Activated CD4-positive, alpha-beta T cell treated with anti-CD3 and anti-CD28 coated beads, Interleukin-10, Interleukin-2, amounts not matched to agents 100 ng/mL and 50 ng/mL, durations not matched to agents 16 hours and 8 hours (primary cell): ENCODE measurements at regions not wholly inside any gene's neighbourhood (a gene's known extent, or its start where the extent isn't known, plus 50 kb on each side); places are given as distances from the start of the nearest gene placed in this dataset.
A peak's percentile ranks its signal among the peaks of the same experiment; 100 is the strongest.

Experiments used
- DNase-seq: peaks from one replicate; pipeline ENCODE4 v3.0.0-alpha.2; 2020

- DNase-seq, result no peak
Measured at GRCh38 chr7:11895337-11895736, 63.3 kb upstream of the THSD7A start.

DNA sequence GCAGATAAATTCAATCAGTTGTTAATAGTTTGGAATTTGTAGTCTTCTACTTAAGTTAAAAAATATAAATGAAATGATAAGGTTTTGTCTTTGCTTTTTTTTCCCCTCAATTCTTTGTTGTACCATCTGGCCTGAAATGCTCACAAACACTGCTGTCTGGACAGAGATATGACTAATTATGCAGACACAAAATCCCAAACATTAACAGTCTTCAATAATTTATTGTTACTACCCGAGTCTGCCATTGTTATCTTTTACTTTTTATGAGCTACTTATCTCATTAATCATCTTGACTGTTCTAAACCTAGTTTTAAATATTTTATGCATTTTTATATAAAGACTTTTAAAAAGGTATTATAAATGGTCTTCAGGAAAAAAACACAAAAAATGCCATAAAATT is 64.7 kb upstream of the THSD7A start:
- DNase-seq, result no peak

DNA sequence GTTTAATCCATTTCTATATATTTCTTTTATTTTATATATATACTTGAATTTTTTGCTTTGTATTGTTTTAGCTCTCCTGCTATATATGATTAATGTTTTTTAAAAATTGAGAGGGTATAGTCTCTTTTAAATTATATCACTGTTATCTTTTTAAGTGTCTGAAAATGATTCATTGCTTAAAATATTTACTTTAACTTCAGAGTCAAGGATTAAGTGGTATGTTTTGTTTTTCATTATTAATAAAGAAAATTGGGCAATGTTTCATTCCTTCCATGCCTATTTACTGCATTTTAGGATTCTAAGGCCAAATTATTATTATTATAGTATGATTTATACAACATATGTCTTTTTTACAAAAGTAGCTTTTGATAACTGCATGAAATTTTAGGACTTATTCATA is 67.2 kb upstream of the THSD7A start:
- DNase-seq, result no peak

GRCh38 chr7:11910253-11910652 is 78.3 kb upstream of the THSD7A start:
- DNase-seq, result no peak

GRCh38 chr7:11911900-11912299 is 79.9 kb upstream of the THSD7A start:
- no peak for DNase-seq

DNA sequence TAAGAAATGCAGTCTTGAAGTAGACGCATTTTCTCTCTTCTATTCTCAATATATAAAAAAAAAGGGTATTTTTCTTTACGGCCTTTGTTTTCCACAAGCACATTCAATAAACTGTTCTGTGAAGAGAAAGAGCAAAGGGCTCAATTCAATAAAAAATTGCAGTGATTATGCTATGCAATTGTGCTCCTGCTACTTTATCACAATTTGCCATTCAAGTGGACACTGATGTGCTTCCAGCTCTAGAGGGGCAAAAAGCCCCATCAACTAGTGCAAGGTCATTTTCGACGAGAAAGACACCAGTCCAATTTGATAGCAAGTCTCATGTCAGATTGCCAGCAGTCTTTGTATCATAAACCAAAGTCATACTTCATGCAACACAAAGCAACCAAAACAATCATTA is 82.6 kb upstream of the THSD7A start:
- no peak for DNase-seq

DNA sequence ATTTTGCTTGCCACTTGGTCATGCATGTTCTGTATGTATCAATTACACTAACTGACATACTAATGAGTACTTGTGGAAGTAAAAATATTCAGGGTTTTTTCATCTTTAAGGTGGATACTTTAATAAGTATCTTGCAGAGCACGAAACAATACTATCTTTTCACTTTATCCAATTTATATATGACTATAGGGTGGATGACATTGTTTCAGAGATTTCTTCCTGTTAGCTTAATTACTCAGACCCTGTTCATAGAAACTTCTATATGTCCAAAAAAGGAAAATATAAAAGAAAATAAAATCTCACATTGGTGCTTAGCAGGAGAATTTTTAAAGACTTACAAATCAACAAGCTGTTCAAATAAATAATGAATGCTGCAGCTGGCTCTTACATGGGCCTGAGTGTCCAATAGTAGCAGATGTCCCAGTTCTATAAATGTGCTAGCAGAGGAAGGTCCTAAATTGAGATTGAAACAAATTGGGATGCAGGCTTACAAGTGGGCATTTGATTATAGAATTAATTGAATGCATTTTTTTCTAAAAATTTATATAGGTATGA is 91.5 kb upstream of the THSD7A start:
- DNase-seq, result no peak

- no peak for DNase-seq
Measured at GRCh38 chr7:11931307-11931706, 99.3 kb upstream of the THSD7A start.

DNA sequence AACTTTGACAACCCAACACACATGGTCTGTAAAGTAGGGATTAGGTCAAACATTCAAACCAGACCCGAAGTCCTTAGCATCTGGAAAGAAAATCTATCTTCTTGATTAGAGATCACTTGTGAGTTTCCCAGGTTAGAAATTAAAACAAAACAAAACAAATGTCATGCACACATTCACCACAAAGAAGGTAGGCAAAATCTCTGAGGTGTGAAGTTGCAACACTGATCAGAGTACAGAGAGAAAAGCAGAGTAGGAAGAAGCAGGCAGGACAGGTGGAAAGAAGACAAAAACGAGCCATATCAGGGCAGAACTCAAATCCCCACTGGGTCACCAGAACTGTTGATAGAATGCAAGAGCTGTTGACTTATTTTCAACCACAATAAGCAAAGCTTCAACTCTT is 102.8 kb upstream of the THSD7A start:
- DNase-seq, result no peak

GRCh38 chr7:11935905-11936304 is 103.9 kb upstream of the THSD7A start:
- DNase-seq, result no peak

GRCh38 chr7:11946794-11947193 is 114.8 kb upstream of the THSD7A start:
- DNase-seq, result no peak

GRCh38 chr7:11950281-11950680 is 118.3 kb upstream of the THSD7A start:
- DNase-seq, result no peak

GRCh38 chr7:11950942-11951341 is 118.9 kb upstream of the THSD7A start:
- no peak for DNase-seq

DNA sequence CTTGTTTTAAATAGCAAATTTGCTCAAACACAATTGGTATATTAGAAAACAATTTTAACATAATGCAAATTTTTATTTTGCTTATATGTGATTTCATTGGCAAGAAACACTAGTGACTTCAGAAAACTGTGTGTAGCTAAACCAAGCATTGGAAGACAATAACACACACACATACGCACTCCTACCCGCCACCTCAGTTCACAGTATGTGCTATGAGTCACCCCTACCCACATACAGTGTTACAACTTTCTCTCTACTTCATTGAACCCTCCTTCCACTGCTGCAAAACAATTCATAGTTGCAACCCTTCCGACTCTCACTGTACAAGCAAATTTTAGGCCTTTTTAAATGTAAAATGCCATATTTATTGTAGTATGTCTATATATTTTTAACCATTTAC is 119.9 kb upstream of the THSD7A start:
- peak; percentile 10 for DNase-seq

GRCh38 chr7:11952972-11953371 is 121.0 kb upstream of the THSD7A start:
- DNase-seq, result no peak

- DNase-seq, result no peak
Measured at GRCh38 chr7:11956991-11957390, 125.0 kb upstream of the THSD7A start.

- no peak for DNase-seq
Measured at GRCh38 chr7:11957956-11958355, 126.0 kb upstream of the THSD7A start.

- no peak for DNase-seq
Measured at GRCh38 chr7:11959121-11959520, 127.1 kb upstream of the THSD7A start.

- DNase-seq, result no peak
Measured at GRCh38 chr7:11960621-11961020, 128.6 kb upstream of the THSD7A start.

- DNase-seq, result no peak
Measured at GRCh38 chr7:11969643-11970042, 137.6 kb upstream of the THSD7A start.

- no peak for DNase-seq
Measured at GRCh38 chr7:11970132-11970531, 138.1 kb upstream of the THSD7A start.

- DNase-seq, result no peak
Measured at GRCh38 chr7:11985376-11985775, 153.4 kb upstream of the THSD7A start.

DNA sequence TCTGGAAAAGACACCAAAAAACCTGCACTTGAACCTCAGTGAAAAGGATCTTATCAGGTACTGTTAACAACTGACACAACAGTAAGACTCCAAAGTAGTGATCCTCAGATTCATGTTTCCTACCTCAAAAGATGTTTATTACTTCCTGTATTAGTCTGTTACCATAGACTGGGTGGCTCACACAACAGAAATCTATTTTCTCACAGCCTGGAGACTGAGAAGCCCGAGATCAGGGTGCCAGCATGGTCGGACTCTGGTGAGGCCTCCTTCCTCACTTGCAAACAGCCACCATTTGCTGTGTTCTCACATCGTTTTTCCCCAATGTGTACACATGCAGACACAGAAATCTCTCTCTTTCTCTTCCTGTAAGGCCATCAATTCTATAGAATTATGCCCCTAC is 154.0 kb upstream of the THSD7A start:
- DNase-seq, result no peak

DNA sequence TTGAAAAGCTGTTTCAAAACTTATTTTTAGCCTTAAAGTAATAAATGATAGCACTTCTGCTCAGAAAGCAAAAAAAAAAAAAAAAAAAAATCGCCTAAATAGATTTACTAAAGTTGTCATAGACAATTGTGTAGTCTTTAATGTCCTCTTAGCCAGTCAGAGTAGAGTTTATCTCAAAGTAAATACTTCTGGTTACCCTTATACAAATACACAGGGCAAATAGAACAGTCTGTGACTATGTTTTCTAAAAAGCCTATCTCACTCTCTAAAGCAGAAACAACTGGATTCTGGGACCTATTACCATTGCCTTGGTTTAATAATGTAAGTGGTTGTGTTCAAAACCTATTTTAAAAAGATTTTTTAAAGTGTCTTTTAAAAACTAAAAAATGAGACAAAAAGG is 156.2 kb upstream of the THSD7A start:
- DNase-seq, result no peak

DNA sequence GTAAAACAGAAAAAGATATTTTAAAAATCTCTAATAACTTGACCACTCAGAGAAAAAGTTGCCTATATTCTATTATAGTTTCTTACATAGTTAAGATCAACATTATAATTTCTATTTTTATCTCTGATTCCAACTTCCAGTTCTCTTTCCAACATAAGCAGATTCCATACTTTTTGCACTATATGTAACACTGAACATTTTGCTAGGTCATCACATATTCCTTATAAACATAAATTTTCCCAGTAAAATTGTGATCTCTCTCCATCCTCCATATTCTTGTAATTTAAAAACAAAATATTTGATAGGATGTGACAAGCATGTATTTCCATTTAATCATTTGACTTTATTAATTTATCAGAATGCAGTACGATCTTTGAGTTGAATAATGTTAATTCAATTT is 170.4 kb upstream of the THSD7A start:
- no peak for DNase-seq

DNA sequence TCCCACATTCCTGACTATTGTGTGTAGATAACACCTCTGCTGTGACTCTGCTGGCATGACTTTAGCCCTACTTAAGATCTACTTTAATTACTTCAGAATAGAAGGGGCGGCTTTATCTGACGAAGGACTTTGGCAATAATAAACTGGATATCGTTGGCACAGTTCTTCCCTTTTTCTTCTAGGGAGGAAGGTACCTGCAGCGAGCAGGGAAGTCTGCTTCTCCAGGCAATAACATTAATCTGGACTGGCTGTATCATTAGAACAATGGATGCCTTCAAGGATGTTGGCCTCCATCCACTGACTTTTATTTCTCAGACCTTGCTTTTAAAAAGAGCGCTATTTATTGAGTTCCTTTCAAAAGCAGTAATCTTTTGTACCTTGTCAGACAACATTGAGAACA is 172.6 kb upstream of the THSD7A start:
- DNase-seq, result no peak
